Neural crest cell (in vitro differentiated cells): ENCODE measurements at regions not wholly inside any gene's neighbourhood (a gene's known extent, or its start where the extent isn't known, plus 50 kb on each side); places are given as distances from the start of the nearest gene placed in this dataset.

Experiments used
- DNase-seq: peaks from one replicate; pipeline ENCODE4 v3.0.0; 2021; ENCODE audit warnings: low read depth, mixed read lengths, low spot score
- H3K27ac Mint-ChIP-seq: one replicate; pipeline ENCODE4 v1.8.0; 2021; ENCODE audit warnings: mild to moderate bottlenecking, mixed read lengths; ENCODE audit not compliant: unreplicated experiment
- H3K27me3 Mint-ChIP-seq: 2 replicates; pipeline ENCODE4 v1.8.0; 2021; ENCODE audit warnings: low read depth, mild to moderate bottlenecking, mixed read lengths
- H3K36me3 Mint-ChIP-seq: 2 replicates; pipeline ENCODE4 v1.8.0; 2021; ENCODE audit warnings: low read depth, mild to moderate bottlenecking, mixed read lengths
- H3K4me1 Mint-ChIP-seq: 2 replicates; pipeline ENCODE4 v1.8.0; 2021; ENCODE audit warnings: mixed read lengths
- H3K4me3 Mint-ChIP-seq: one replicate; pipeline ENCODE4 v1.8.0; 2021; ENCODE audit warnings: mild to moderate bottlenecking, mixed read lengths
- H3K9me3 Mint-ChIP-seq: 2 replicates; pipeline ENCODE4 v1.8.0; 2021; ENCODE audit warnings: mixed read lengths
- TF ChIP-seq, protein P1 (sequence below): fragments of 200-600 bp; sonication (generic); conservative IDR thresholded peaks from 2 replicates; pipeline ENCODE4 v1.5.0; 2021; ENCODE audit warnings: antibody characterized with exemption, mild to moderate bottlenecking

DNA sequence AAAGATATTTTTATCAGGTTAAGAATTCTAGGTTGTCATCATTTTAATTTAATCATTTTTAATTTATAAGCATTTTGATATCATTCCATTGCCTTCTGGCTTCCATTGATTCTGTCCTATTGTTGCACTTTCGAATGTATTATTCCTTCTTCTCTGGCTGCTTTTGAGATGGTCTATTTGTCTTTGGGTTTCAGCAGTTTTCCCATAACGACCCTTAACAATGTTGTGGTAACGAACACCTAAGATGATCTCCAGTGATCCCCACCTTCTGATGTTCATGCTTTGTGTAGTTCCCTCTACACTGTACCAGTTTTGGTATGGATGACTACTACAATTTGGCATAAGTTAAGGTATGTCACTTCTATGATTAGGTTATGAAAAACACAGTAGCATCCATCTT, 59.9 kb downstream of the MINAR1 start:
- H3K27ac Mint-ChIP-seq: no peak overlapping the region
- TF ChIP-seq, protein P1, sequence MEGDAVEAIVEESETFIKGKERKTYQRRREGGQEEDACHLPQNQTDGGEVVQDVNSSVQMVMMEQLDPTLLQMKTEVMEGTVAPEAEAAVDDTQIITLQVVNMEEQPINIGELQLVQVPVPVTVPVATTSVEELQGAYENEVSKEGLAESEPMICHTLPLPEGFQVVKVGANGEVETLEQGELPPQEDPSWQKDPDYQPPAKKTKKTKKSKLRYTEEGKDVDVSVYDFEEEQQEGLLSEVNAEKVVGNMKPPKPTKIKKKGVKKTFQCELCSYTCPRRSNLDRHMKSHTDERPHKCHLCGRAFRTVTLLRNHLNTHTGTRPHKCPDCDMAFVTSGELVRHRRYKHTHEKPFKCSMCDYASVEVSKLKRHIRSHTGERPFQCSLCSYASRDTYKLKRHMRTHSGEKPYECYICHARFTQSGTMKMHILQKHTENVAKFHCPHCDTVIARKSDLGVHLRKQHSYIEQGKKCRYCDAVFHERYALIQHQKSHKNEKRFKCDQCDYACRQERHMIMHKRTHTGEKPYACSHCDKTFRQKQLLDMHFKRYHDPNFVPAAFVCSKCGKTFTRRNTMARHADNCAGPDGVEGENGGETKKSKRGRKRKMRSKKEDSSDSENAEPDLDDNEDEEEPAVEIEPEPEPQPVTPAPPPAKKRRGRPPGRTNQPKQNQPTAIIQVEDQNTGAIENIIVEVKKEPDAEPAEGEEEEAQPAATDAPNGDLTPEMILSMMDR: no peak
- no peaks in the 10 kb centered on the region for H3K27me3 Mint-ChIP-seq
- H3K36me3 Mint-ChIP-seq: peaks cover 2% of the 10 kb centered on the region
- no peak overlapping the region for H3K4me3 Mint-ChIP-seq
- H3K9me3 Mint-ChIP-seq: no peaks in the 10 kb centered on the region
- H3K4me1 Mint-ChIP-seq: peaks cover 12% of the 10 kb centered on the region
- no peak for DNase-seq

DNA sequence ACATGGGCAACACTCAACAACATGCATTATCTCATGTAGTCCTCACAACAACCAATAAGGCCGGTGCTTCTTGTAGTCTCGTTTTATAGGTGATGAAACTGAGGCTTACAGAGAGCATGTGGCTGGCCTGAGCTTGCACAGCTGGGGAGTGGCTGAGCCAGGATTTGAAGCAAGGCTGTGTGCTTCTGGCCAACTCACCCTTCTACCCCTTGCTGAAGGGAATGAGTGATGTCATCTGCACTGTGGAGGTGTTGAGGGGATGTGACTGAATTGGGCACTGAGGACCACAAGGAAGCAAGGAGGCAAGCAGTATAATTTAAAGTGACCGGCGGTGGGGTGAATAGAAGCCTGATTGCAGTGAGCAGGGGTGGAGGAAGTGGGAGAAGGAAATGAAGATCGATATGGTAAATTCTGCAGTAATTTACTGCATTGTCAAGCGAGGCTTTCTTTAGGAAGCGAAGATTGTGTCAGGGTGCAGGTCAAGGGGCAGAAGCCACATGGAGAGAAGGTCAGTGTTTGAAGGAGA, 62.3 kb downstream of the MINAR1 start:
- Mint-ChIP-seq H3K4me1 (peaks cover 12% of the 10 kb centered on the region), H3K27me3 (no peaks in the 10 kb centered on the region), H3K4me3 (no peak overlapping the region), H3K27ac (no peak overlapping the region), H3K9me3 (no peaks in the 10 kb centered on the region), H3K36me3 (peaks cover 2% of the 10 kb centered on the region)
- no peak for DNase-seq
- TF ChIP-seq, protein P1: no peak

DNA sequence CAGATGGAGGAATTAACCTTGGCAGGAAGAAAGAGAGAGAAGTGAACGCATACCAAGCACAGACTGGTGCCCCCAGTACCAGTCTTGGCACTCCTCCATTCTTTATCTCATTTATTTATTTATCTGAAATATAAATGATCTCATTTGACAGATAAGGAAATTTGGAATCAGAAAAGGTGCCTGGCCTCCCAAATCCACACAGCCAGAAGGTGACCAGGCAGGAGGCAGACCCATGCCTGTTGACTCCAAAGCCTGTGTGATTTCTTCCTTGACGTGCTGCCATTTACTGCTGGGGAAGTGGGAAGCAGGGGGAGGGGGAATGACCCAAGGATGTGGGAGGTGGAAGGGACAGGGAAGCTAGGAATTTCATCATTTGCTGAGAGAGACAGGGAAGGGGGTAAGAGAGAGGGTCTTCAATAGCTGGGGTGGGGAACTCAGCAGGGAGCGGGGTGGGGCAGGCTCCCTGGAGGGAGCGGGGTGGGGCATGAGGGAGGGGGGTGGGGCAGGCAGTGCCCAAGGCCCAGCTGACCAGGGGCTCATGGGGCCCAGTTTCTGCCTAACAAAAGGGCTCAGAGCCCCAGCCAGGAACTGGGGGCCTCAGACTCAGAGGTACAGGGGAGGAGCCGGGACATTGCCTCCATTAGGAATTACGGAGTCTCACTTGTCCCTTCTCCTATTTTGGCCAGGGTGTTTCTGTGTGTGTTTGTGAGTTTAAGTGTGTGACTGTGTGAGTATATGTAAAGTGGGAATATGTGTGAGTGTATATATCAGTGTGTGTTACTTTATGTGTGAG, 63.0 kb downstream of the MINAR1 start:
- H3K4me1 Mint-ChIP-seq: peaks cover 12% of the 10 kb centered on the region
- H3K36me3 Mint-ChIP-seq: peaks cover 2% of the 10 kb centered on the region
- no peak for DNase-seq
- H3K9me3 Mint-ChIP-seq: no peaks in the 10 kb centered on the region
- H3K27ac Mint-ChIP-seq: no peak overlapping the region
- TF ChIP-seq, protein P1: no peak
- no peaks in the 10 kb centered on the region for H3K27me3 Mint-ChIP-seq
- no peak overlapping the region for H3K4me3 Mint-ChIP-seq

DNA sequence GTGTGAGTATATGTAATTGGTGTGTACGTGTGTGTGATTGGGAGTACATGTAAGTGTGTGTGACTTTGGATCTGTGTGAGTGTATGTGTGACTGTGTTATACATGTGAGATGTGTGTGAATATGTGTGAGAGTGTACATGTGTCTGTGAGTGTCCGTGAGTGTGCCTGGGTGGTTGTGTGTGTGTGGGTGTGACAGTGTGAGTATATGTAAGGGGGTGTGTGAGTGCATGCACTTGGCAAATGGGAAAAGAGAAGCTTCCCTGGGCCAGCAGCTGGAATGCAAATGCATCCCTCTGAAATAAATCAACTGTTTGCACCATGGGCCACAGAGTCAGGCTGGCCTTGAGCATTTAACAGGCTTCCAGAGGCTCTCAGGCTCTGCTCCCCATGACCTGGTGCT, 63.6 kb downstream of the MINAR1 start:
- Mint-ChIP-seq H3K36me3 (peaks cover 2% of the 10 kb centered on the region), H3K4me3 (no peak overlapping the region), H3K27me3 (no peaks in the 10 kb centered on the region), H3K27ac (no peak overlapping the region), H3K4me1 (peaks cover 12% of the 10 kb centered on the region), H3K9me3 (no peaks in the 10 kb centered on the region)
- DNase-seq: no peak
- TF ChIP-seq, protein P1: no peak

DNA sequence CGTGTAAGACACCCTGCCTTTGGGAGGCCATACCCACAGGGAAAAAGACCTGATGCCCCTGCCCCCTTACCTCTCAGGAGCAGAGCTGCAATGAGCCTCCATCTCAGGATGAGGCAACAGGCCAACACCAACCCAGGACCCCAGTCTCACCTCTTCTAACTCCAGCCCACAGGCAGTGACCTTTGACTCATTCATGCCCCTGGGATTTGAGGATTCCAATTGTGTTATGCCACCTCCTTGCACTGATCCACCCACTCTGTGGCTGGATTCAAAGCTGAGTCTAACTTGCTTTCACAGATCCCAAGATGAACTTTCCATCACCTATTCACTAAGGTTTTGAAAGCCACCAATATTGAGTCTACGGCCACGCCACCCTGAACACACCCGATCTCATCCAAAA, 64.7 kb downstream of the MINAR1 start:
- Mint-ChIP-seq H3K9me3 (no peaks in the 10 kb centered on the region), H3K4me1 (peaks cover 12% of the 10 kb centered on the region), H3K27me3 (no peaks in the 10 kb centered on the region), H3K4me3 (no peak overlapping the region), H3K27ac (no peak overlapping the region), H3K36me3 (peaks cover 2% of the 10 kb centered on the region)
- DNase-seq: no peak
- TF ChIP-seq, protein P1: no peak
